Loucy (cell line): ENCODE measurements at regions not wholly inside any gene's neighbourhood (a gene's known extent, or its start where the extent isn't known, plus 50 kb on each side); places are given as distances from the start of the nearest gene placed in this dataset.

Source experiments
- H2AFZ ChIP-seq: fragments of 200-600 bp; sonication (generic); 2 replicates; pipeline ENCODE4 v1.6.0; 2016; ENCODE audit warnings: antibody characterized with exemption, mild to moderate bottlenecking, low read length, moderate library complexity
- H3F3A ChIP-seq: fragments of 200-600 bp; 2 replicates; pipeline ENCODE4 v1.6.0; 2016; ENCODE audit warnings: antibody characterized with exemption, low read depth, mild to moderate bottlenecking
- H3K27me3 ChIP-seq: fragments of 200-600 bp; sonication (generic); 2 replicates; pipeline ENCODE4 v1.6.1; 2014; ENCODE audit warnings: low read length, mild to moderate bottlenecking; ENCODE audit not compliant: insufficient read depth, poor library complexity, severe bottlenecking
- H3K36me3 ChIP-seq: fragments of 200-600 bp; sonication (generic); 2 replicates; pipeline ENCODE4 v1.6.1; 2016; ENCODE audit warnings: low read length; ENCODE audit not compliant: insufficient read depth
- H3K4me1 ChIP-seq: fragments of 200-600 bp; sonication (generic); 2 replicates; pipeline ENCODE4 v1.5.1; 2014; ENCODE audit warnings: low read length, mild to moderate bottlenecking; ENCODE audit not compliant: insufficient read depth, poor library complexity, severe bottlenecking
- H3K4me2 ChIP-seq: fragments of 200-600 bp; sonication (generic); 2 replicates; pipeline ENCODE4 v1.6.0; 2014; ENCODE audit warnings: antibody characterized with exemption, low read length, low read depth, mild to moderate bottlenecking; ENCODE audit not compliant: poor library complexity, severe bottlenecking
- H3K4me3 ChIP-seq: fragments of 200-600 bp; sonication (generic); 2 replicates; pipeline ENCODE4 v1.5.1; 2014; ENCODE audit warnings: low read length, mild to moderate bottlenecking, mixed read lengths; ENCODE audit not compliant: poor library complexity, severe bottlenecking
- H3K79me2 ChIP-seq: fragments of 200-600 bp; sonication (generic); 2 replicates; pipeline ENCODE4 v1.6.1; 2014; ENCODE audit warnings: low read length; ENCODE audit not compliant: insufficient read depth
- H3K9ac ChIP-seq: fragments of 200-600 bp; sonication (generic); 2 replicates; pipeline ENCODE4 v1.6.0; 2014; ENCODE audit warnings: mild to moderate bottlenecking, low read depth, low read length, moderate library complexity; ENCODE audit not compliant: poor library complexity, severe bottlenecking
- H3K9me2 ChIP-seq: fragments of 200-600 bp; sonication (generic); replicated peaks from 2 replicates; pipeline ENCODE4 v1.6.1; 2016; ENCODE audit warnings: low read depth, low read length, mixed read lengths
- H3K9me3 ChIP-seq: fragments of 200-600 bp; sonication (generic); 2 replicates; pipeline ENCODE4 v1.6.1; 2014; ENCODE audit warnings: mild to moderate bottlenecking, antibody characterized with exemption, low read length, low read depth; ENCODE audit not compliant: insufficient read depth
- H4K20me1 ChIP-seq: fragments of 200-600 bp; sonication (generic); 2 replicates; pipeline ENCODE4 v1.6.0; 2014; ENCODE audit warnings: antibody characterized with exemption, low read length, mild to moderate bottlenecking; ENCODE audit not compliant: insufficient read depth, poor library complexity, severe bottlenecking
- EZH2phosphoT487 ChIP-seq: fragments of 200-600 bp; IDR thresholded peaks from 2 replicates; pipeline ENCODE4 v1.6.1; 2018; ENCODE audit warnings: antibody characterized with exemption, mild to moderate bottlenecking, moderate library complexity, borderline replicate concordance
- TF ChIP-seq, protein P1 (sequence below): fragments of 200-600 bp; sonication (generic); conservative IDR thresholded peaks from 2 replicates; pipeline ENCODE4 v1.5.1; 2014; ENCODE audit warnings: mild to moderate bottlenecking, antibody characterized with exemption, low read length

GRCh38 chr3:88311826-88312225 lies 162.1 kb downstream of the C3orf38 start:
- no peaks in the 10 kb centered on the region for H3K9me2 ChIP-seq
- no peaks in the 10 kb centered on the region for H3K79me2 ChIP-seq
- H2AFZ ChIP-seq, result no peak overlapping the region
- H3K9me3 ChIP-seq, result 0 out of 2 replicates have a peak, but pooled peaks cover 3% of the 10 kb centered on the region
- H3K27me3 ChIP-seq, result no peaks in the 10 kb centered on the region
- no peaks in the 10 kb centered on the region for H4K20me1 ChIP-seq
- H3K9ac ChIP-seq, result no peak overlapping the region
- no peaks in the 10 kb centered on the region for H3K4me1 ChIP-seq
- no peak overlapping the region for H3K4me3 ChIP-seq
- TF ChIP-seq, protein P1, sequence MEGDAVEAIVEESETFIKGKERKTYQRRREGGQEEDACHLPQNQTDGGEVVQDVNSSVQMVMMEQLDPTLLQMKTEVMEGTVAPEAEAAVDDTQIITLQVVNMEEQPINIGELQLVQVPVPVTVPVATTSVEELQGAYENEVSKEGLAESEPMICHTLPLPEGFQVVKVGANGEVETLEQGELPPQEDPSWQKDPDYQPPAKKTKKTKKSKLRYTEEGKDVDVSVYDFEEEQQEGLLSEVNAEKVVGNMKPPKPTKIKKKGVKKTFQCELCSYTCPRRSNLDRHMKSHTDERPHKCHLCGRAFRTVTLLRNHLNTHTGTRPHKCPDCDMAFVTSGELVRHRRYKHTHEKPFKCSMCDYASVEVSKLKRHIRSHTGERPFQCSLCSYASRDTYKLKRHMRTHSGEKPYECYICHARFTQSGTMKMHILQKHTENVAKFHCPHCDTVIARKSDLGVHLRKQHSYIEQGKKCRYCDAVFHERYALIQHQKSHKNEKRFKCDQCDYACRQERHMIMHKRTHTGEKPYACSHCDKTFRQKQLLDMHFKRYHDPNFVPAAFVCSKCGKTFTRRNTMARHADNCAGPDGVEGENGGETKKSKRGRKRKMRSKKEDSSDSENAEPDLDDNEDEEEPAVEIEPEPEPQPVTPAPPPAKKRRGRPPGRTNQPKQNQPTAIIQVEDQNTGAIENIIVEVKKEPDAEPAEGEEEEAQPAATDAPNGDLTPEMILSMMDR, result no peak
- TF ChIP-seq EZH2phosphoT487, result no peak
- no peaks in the 10 kb centered on the region for H3F3A ChIP-seq
- H3K4me2 ChIP-seq, result no peak overlapping the region
- no peaks in the 10 kb centered on the region for H3K36me3 ChIP-seq

GRCh38 chr3:88312256-88312655 lies 162.5 kb downstream of the C3orf38 start:
- no peak overlapping the region for H3K4me2 ChIP-seq
- TF ChIP-seq, protein P1, result no peak
- TF ChIP-seq EZH2phosphoT487, result no peak
- H4K20me1 ChIP-seq, result no peaks in the 10 kb centered on the region
- H3K9me3 ChIP-seq, result 0 out of 2 replicates have a peak, but pooled peaks cover 3% of the 10 kb centered on the region
- H3K9me2 ChIP-seq, result no peaks in the 10 kb centered on the region
- no peaks in the 10 kb centered on the region for H3K79me2 ChIP-seq
- H3K4me3 ChIP-seq, result no peak overlapping the region
- no peak overlapping the region for H2AFZ ChIP-seq
- no peaks in the 10 kb centered on the region for H3K27me3 ChIP-seq
- H3F3A ChIP-seq, result no peaks in the 10 kb centered on the region
- no peaks in the 10 kb centered on the region for H3K36me3 ChIP-seq
- H3K9ac ChIP-seq, result no peak overlapping the region
- H3K4me1 ChIP-seq, result no peaks in the 10 kb centered on the region

DNA sequence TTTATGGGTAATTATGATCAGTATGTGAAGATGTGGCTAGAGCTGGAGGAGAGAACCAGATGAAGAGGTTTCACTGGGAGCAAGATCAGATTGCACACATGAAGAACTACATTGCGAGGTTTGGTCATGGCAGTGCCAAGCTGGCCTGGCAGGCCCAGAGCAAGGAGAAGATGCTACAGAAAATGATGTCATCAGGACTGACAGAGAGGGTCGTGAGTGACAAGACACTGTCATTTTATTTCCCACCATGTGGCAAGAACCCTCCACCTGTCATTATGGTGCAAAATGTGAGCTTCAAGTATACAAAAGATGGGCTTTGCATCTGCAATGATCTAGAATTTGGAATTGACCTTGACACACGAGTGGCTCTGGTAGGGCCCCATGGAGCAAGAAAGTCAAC lies 168.3 kb downstream of the C3orf38 start:
- no peaks in the 10 kb centered on the region for H3K27me3 ChIP-seq
- H2AFZ ChIP-seq, result no peak overlapping the region
- no peaks in the 10 kb centered on the region for H3K79me2 ChIP-seq
- no peaks in the 10 kb centered on the region for H4K20me1 ChIP-seq
- no peaks in the 10 kb centered on the region for H3K9me2 ChIP-seq
- no peak overlapping the region for H3K4me2 ChIP-seq
- H3K4me3 ChIP-seq, result no peak overlapping the region
- 0 out of 2 replicates have a peak, but pooled peaks cover 3% of the 10 kb centered on the region for H3K9me3 ChIP-seq
- H3K9ac ChIP-seq, result no peak overlapping the region
- TF ChIP-seq, protein P1, result no peak
- TF ChIP-seq EZH2phosphoT487, result no peak
- no peaks in the 10 kb centered on the region for H3K4me1 ChIP-seq
- H3K36me3 ChIP-seq, result no peaks in the 10 kb centered on the region
- no peaks in the 10 kb centered on the region for H3F3A ChIP-seq
